ENCODE measurements at regions not wholly inside any gene's neighbourhood (a gene's known extent, or its start where the extent isn't known, plus 50 kb on each side); places are given as distances from the start of the nearest gene placed in this dataset.

DNA sequence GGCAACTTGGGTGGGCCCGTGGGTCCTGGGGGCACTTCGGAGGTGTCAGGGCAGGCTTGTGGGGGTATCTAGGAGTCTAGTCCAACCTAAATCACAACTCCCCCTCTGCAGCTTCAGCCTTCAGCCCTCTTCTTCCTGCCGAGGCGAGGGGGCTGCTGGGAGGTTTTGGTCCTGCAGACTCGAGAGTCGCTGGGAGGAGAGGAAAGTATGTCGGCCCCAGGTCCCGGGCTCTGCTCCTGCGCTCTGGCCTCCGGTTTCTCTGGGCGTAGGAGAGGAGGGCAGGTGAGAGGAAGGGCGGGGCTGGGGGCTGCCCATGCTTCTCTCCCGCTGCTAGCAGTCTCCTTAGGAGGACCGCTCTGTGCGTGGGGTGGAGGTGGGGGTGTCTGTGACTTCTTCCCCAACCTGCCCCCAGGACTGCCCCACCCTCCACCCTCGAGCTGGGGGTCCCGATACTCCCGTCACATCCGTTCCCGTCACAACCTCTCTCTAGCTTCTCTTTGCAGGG, 139.8 kb upstream of the COL5A1 start:
- Histone ChIP-seq H3K27ac (replicated peaks) (no peak overlapping the region), H3K27me3 (ENCODE audit: insufficient read depth, poor library complexity, severe bottlenecking) (no peaks in the 10 kb centered on the region), H3K4me3 (replicated peaks; ENCODE audit: insufficient read depth, low read length) (no peak overlapping the region)
- TF ChIP-seq GABPA (IDR thresholded peaks at IDR 0.05; ENCODE audit: low read depth) (no peak), SPI1 (IDR thresholded peaks at IDR 0.05; ENCODE audit: borderline replicate concordance, low read depth) (no peak), POLR2AphosphoS5 (IDR thresholded peaks at IDR 0.05; ENCODE audit: low read depth) (no peak)
- TF ChIP-seq, protein P1, sequence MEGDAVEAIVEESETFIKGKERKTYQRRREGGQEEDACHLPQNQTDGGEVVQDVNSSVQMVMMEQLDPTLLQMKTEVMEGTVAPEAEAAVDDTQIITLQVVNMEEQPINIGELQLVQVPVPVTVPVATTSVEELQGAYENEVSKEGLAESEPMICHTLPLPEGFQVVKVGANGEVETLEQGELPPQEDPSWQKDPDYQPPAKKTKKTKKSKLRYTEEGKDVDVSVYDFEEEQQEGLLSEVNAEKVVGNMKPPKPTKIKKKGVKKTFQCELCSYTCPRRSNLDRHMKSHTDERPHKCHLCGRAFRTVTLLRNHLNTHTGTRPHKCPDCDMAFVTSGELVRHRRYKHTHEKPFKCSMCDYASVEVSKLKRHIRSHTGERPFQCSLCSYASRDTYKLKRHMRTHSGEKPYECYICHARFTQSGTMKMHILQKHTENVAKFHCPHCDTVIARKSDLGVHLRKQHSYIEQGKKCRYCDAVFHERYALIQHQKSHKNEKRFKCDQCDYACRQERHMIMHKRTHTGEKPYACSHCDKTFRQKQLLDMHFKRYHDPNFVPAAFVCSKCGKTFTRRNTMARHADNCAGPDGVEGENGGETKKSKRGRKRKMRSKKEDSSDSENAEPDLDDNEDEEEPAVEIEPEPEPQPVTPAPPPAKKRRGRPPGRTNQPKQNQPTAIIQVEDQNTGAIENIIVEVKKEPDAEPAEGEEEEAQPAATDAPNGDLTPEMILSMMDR (IDR thresholded peaks at IDR 0.05; ENCODE audit: insufficient read depth, low read length), result no peak
- TF ChIP-seq, protein P2, sequence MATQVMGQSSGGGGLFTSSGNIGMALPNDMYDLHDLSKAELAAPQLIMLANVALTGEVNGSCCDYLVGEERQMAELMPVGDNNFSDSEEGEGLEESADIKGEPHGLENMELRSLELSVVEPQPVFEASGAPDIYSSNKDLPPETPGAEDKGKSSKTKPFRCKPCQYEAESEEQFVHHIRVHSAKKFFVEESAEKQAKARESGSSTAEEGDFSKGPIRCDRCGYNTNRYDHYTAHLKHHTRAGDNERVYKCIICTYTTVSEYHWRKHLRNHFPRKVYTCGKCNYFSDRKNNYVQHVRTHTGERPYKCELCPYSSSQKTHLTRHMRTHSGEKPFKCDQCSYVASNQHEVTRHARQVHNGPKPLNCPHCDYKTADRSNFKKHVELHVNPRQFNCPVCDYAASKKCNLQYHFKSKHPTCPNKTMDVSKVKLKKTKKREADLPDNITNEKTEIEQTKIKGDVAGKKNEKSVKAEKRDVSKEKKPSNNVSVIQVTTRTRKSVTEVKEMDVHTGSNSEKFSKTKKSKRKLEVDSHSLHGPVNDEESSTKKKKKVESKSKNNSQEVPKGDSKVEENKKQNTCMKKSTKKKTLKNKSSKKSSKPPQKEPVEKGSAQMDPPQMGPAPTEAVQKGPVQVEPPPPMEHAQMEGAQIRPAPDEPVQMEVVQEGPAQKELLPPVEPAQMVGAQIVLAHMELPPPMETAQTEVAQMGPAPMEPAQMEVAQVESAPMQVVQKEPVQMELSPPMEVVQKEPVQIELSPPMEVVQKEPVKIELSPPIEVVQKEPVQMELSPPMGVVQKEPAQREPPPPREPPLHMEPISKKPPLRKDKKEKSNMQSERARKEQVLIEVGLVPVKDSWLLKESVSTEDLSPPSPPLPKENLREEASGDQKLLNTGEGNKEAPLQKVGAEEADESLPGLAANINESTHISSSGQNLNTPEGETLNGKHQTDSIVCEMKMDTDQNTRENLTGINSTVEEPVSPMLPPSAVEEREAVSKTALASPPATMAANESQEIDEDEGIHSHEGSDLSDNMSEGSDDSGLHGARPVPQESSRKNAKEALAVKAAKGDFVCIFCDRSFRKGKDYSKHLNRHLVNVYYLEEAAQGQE (IDR thresholded peaks at IDR 0.05; ENCODE audit: insufficient replicate concordance, low read depth), result no peak
- no peak for DNase-seq (ENCODE audit: low read depth in 1 of 2, low spot score in 1 of 2)

DNA sequence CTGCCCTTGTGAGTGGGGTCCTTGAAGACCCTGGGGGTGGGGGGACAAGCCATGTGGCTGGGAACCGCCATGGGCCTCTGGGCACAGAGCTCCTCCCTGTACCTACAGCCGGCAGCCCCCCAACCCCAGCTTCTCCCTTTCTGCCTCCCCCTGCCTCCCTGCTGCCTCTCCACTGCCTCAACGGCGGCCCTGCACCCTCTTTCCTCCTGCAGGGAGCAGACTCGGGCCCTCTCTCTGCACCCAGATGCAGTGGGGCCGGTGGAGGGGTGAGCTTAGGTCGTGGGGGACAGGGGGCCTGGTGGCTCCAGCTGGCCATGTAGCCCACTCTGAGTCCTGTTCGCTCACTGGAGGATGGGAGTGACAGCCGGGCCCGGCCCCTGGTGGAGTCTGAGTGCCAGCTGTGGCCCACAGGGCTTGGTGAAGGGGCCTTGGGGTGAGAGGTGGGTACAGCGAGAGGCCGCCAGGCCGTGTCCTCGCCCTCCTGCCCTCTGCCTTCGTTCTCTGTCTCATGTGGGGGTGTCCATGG, 139.3 kb upstream of the COL5A1 start:
- TF ChIP-seq, protein P2 (IDR thresholded peaks at IDR 0.05; ENCODE audit: insufficient replicate concordance, low read depth), result no peak
- TF ChIP-seq SPI1 (IDR thresholded peaks at IDR 0.05; ENCODE audit: borderline replicate concordance, low read depth), result no peak
- TF ChIP-seq POLR2AphosphoS5 (IDR thresholded peaks at IDR 0.05; ENCODE audit: low read depth), result no peak
- TF ChIP-seq, protein P1 (IDR thresholded peaks at IDR 0.05; ENCODE audit: insufficient read depth, low read length), result no peak
- no peak for TF ChIP-seq GABPA (IDR thresholded peaks at IDR 0.05; ENCODE audit: low read depth)
- H3K4me3 ChIP-seq (replicated peaks; ENCODE audit: insufficient read depth, low read length), result no peak overlapping the region
- H3K27ac ChIP-seq (replicated peaks), result no peak overlapping the region
- no peaks in the 10 kb centered on the region for H3K27me3 ChIP-seq (ENCODE audit: insufficient read depth, poor library complexity, severe bottlenecking)
- no peak for DNase-seq (ENCODE audit: low read depth in 1 of 2, low spot score in 1 of 2)

DNA sequence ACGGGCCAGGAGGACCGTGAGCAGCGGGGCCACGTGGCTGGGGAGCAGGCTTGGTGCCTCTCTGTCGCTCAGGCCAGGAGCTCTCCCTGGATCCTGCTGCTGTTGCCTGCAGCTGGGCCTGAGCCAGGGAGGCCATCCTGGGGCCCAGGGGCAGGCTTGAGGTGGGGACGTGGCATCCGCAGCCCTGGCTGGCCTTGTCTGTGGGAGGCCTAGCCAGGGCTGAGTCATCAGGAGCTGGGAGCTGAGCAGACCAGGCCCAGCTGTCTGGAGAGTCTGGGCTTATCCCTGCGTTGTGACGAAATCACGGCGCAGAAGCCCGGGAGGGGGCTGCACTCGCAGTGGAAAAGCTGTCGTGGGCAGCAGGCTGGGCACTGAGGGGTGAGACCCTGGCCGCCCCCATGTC, 138.8 kb upstream of the COL5A1 start:
- Histone ChIP-seq H3K27ac (replicated peaks) (no peak overlapping the region), H3K4me3 (replicated peaks; ENCODE audit: insufficient read depth, low read length) (no peak overlapping the region), H3K27me3 (ENCODE audit: insufficient read depth, poor library complexity, severe bottlenecking) (no peaks in the 10 kb centered on the region)
- DNase-seq (ENCODE audit: low read depth in 1 of 2, low spot score in 1 of 2), result no peak
- TF ChIP-seq, protein P1 (IDR thresholded peaks at IDR 0.05; ENCODE audit: insufficient read depth, low read length), result no peak
- TF ChIP-seq POLR2AphosphoS5 (IDR thresholded peaks at IDR 0.05; ENCODE audit: low read depth) (no peak), SPI1 (IDR thresholded peaks at IDR 0.05; ENCODE audit: borderline replicate concordance, low read depth) (no peak), GABPA (IDR thresholded peaks at IDR 0.05; ENCODE audit: low read depth) (no peak)
- TF ChIP-seq, protein P2 (IDR thresholded peaks at IDR 0.05; ENCODE audit: insufficient replicate concordance, low read depth), result no peak

Measured in HL-60 (cell line).